ENCODE measurements at regions not wholly inside any gene's neighbourhood (a gene's known extent, or its start where the extent isn't known, plus 50 kb on each side); places are given as distances from the start of the nearest gene placed in this dataset.

- H3K4me1 ChIP-seq (replicated peaks in 1 of 2; ENCODE audit: control insufficient read depth in 2 of 2, insufficient read depth in 2 of 2, low read length in 2 of 2) = no peaks in the 10 kb centered on the region
- no peak for ATAC-seq
- no peaks in the 10 kb centered on the region for H3K9me1 ChIP-seq (ENCODE audit: control insufficient read depth, insufficient read depth, low read length)
- no TSS peak for BruUV-seq (replicated peaks)
- no peak for FAIRE-seq
- H3K9me3 ChIP-seq (replicated peaks; ENCODE audit: control insufficient read depth, insufficient read depth, low read depth, low read length) = no peaks in the 10 kb centered on the region
- CTCF ChIA-PET (ENCODE audit: low intra/inter-chr PET ratio) = no interaction called here
- H3K79me2 ChIP-seq (ENCODE audit: control insufficient read depth, insufficient read depth, low read length) = no peaks in the 10 kb centered on the region
- H2AFZ ChIP-seq (ENCODE audit: low read depth, low read length) = no peak overlapping the region
- no peaks in the 10 kb centered on the region for H4K20me1 ChIP-seq (replicated peaks; ENCODE audit: control insufficient read depth, insufficient read depth, low read length)
- WGBS (ENCODE audit: insufficient coverage, low coverage, missing lambda C conversion rate) = 0% methylated on average over 3 of the region's 3 CpGs
- no peak overlapping the region for H3K4me3 ChIP-seq
- no peak for DNase-seq (ENCODE audit: extremely low read depth in 1 of 4, low spot score in 3 of 4)
- no peak overlapping the region for H3K27ac ChIP-seq (ENCODE audit: extremely low read depth, low read depth, low read length)
- no peak overlapping the region for H3K9ac ChIP-seq (ENCODE audit: insufficient read depth in 1 of 2, low read depth in 2 of 2, low read length in 2 of 2)
- in situ Hi-C loops (cut with MboI) = no loop called here
- intact Hi-C loops (cut with micrococcal nuclease) = no loop called here
- TF ChIP-seq MXI1 (IDR thresholded peaks at IDR 0.05; ENCODE audit: low read depth, low read length) = no peak
- TF ChIP-seq, protein P1, sequence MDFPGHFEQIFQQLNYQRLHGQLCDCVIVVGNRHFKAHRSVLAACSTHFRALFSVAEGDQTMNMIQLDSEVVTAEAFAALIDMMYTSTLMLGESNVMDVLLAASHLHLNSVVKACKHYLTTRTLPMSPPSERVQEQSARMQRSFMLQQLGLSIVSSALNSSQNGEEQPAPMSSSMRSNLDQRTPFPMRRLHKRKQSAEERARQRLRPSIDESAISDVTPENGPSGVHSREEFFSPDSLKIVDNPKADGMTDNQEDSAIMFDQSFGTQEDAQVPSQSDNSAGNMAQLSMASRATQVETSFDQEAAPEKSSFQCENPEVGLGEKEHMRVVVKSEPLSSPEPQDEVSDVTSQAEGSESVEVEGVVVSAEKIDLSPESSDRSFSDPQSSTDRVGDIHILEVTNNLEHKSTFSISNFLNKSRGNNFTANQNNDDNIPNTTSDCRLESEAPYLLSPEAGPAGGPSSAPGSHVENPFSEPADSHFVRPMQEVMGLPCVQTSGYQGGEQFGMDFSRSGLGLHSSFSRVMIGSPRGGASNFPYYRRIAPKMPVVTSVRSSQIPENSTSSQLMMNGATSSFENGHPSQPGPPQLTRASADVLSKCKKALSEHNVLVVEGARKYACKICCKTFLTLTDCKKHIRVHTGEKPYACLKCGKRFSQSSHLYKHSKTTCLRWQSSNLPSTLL (IDR thresholded peaks at IDR 0.05) = no peak
- TF ChIP-seq MBD2 (IDR thresholded peaks at IDR 0.05; ENCODE audit: borderline replicate concordance, low read depth) = no peak
- POLR2A ChIA-PET = no interaction called here
- H3K36me3 ChIP-seq (ENCODE audit: control insufficient read depth, insufficient read depth, low read length) = no peaks in the 10 kb centered on the region
- H3K27me3 ChIP-seq (ENCODE audit: control insufficient read depth in 2 of 2, insufficient read depth in 2 of 2, low read length in 2 of 2) = no peaks in the 10 kb centered on the region
- no peak overlapping the region for H3K4me2 ChIP-seq (ENCODE audit: insufficient read depth, low read length)
These were observed 426.7 kb downstream of the KLHL13 start for GRCh38 chrX:117689956-117690355.

GRCh38 chrX:117680286-117680685 is 436.3 kb downstream of the KLHL13 start:
- intact Hi-C loops (cut with micrococcal nuclease) (no loop called here), in situ Hi-C loops (cut with MboI) (no loop called here)
- ATAC-seq (no peak), DNase-seq (ENCODE audit: extremely low read depth in 1 of 4, low spot score in 3 of 4) (no peak), FAIRE-seq (no peak)
- no peak overlapping the region for H2AFZ ChIP-seq (ENCODE audit: low read depth, low read length)
- H3K9me1 ChIP-seq (ENCODE audit: control insufficient read depth, insufficient read depth, low read length) = no peaks in the 10 kb centered on the region
- no peaks in the 10 kb centered on the region for H3K4me1 ChIP-seq (replicated peaks in 1 of 2; ENCODE audit: control insufficient read depth in 2 of 2, insufficient read depth in 2 of 2, low read length in 2 of 2)
- H3K79me2 ChIP-seq (ENCODE audit: control insufficient read depth, insufficient read depth, low read length) = no peaks in the 10 kb centered on the region
- H3K9me3 ChIP-seq (replicated peaks; ENCODE audit: control insufficient read depth, insufficient read depth, low read depth, low read length) = no peaks in the 10 kb centered on the region
- ChIA-PET POLR2A (no interaction called here), CTCF (ENCODE audit: low intra/inter-chr PET ratio) (no interaction called here)
- 0% methylated on average over 1 of the region's 1 CpG for WGBS (ENCODE audit: insufficient coverage, low coverage, missing lambda C conversion rate)
- H3K27ac ChIP-seq (ENCODE audit: extremely low read depth, low read depth, low read length) = no peak overlapping the region
- H3K36me3 ChIP-seq (ENCODE audit: control insufficient read depth, insufficient read depth, low read length) = no peaks in the 10 kb centered on the region
- no peak overlapping the region for H3K4me3 ChIP-seq
- H4K20me1 ChIP-seq (replicated peaks; ENCODE audit: control insufficient read depth, insufficient read depth, low read length) = no peaks in the 10 kb centered on the region
- no peak overlapping the region for H3K4me2 ChIP-seq (ENCODE audit: insufficient read depth, low read length)
- H3K9ac ChIP-seq (ENCODE audit: insufficient read depth in 1 of 2, low read depth in 2 of 2, low read length in 2 of 2) = no peak overlapping the region
- no TSS peak for BruUV-seq (replicated peaks)
- H3K27me3 ChIP-seq (ENCODE audit: control insufficient read depth in 2 of 2, insufficient read depth in 2 of 2, low read length in 2 of 2) = no peaks in the 10 kb centered on the region
- TF ChIP-seq EP300 (IDR thresholded peaks at IDR 0.05; ENCODE audit: low read length) (no peak), ZNF436 (CRISPR knock-in tag; IDR thresholded peaks at IDR 0.05) (no peak), MEF2A (IDR thresholded peaks at IDR 0.05; ENCODE audit: control insufficient read depth, low read depth, low read length) (no peak)
